ENCODE measurements at regions not wholly inside any gene's neighbourhood (a gene's known extent, or its start where the extent isn't known, plus 50 kb on each side); places are given as distances from the start of the nearest gene placed in this dataset.
A peak's percentile ranks its signal among the peaks of the same experiment; 100 is the strongest.

GRCh38 chr6:21780141-21780540 lies 186.6 kb downstream of the SOX4 start:
- TF ChIP-seq ELK1 (IDR thresholded peaks at IDR 0.05; ENCODE audit: borderline replicate concordance, low read depth, low read length) (no peak), RCOR1 (IDR thresholded peaks at IDR 0.05; ENCODE audit: insufficient replicate concordance, low read length) (no peak), BHLHE40 (IDR thresholded peaks at IDR 0.05; ENCODE audit: low read depth, low read length) (no peak), RAD21 (IDR thresholded peaks at IDR 0.05; ENCODE audit: low read length) (no peak), POLR2A (IDR thresholded peaks at IDR 0.05; ENCODE audit: low read depth, low read length) (no peak), MXI1 (IDR thresholded peaks at IDR 0.05; ENCODE audit: borderline replicate concordance, low read depth, low read length) (no peak), MAZ (IDR thresholded peaks at IDR 0.05; ENCODE audit: borderline replicate concordance, low read depth, low read length) (no peak)
- WGBS, 2 experiments (ENCODE audit: extremely low coverage in 2 of 2, insufficient read length in 1 of 2): 40% methylated on average over 1 of the region's 2 CpGs; no CpG with 5 or more reads in 1 of the 2 experiments

More at GRCh38 chr6:21780141-21780540, 186.6 kb downstream of the SOX4 start:
- Histone ChIP-seq H3K9me1 (ENCODE audit: insufficient read depth, low read length) (peaks cover 6% of the 10 kb centered on the region), H2BK120ac (ENCODE audit: low read depth, low read length) (no peak overlapping the region), H3K14ac (replicated peaks; ENCODE audit: low read depth, low read length) (no peak overlapping the region), H3K4me2 (ENCODE audit: low read depth, low read length) (no peak overlapping the region), H2AK5ac (ENCODE audit: low read depth, low read length) (peak overlapping the region; percentile 59; the same call in 1 of the 2 replicates), H4K20me1 (ENCODE audit: insufficient read depth, low read length) (no peaks in the 10 kb centered on the region), H3K56ac (ENCODE audit: extremely low read depth, insufficient read depth, low read length) (no peak overlapping the region), H4K91ac (ENCODE audit: insufficient read depth, low read depth, low read length) (no peak overlapping the region), H2AFZ (replicated peaks; ENCODE audit: low read length, poor library complexity) (no peak overlapping the region), H3K27me3 (ENCODE audit: control insufficient read depth, insufficient read depth, low read length) (no peaks in the 10 kb centered on the region), H3K9me3 (ENCODE audit: control insufficient read depth, insufficient read depth, low read length) (no peaks in the 10 kb centered on the region), H3K18ac (ENCODE audit: low read depth, low read length) (no peak overlapping the region), H3K36me3 (ENCODE audit: control insufficient read depth, insufficient read depth, low read length) (peaks cover 2% of the 10 kb centered on the region; the same call in 1 of the 2 replicates), H3K4ac (ENCODE audit: low read depth, low read length) (no peak overlapping the region; the same call in 1 of the 2 replicates), H3K4me1 (ENCODE audit: control insufficient read depth, insufficient read depth, low read length) (peaks cover 5% of the 10 kb centered on the region; the same call in 1 of the 2 replicates), H2BK15ac (ENCODE audit: low read depth, low read length) (no peak overlapping the region), H3K9ac (ENCODE audit: low read depth, low read length) (no peak overlapping the region), H3K23ac (ENCODE audit: low read depth, low read length) (no peak overlapping the region), H2AK9ac (replicated peaks; ENCODE audit: low read depth, low read length, poor library complexity) (no peak overlapping the region), H3K4me3 (ENCODE audit: insufficient read depth, low read depth, low read length) (no peak overlapping the region), H3K27ac (ENCODE audit: insufficient read depth, low read length) (no peak overlapping the region), H3K79me1 (ENCODE audit: low read depth in 1 of 2, low read length in 2 of 2) (no peaks in the 10 kb centered on the region), H4K8ac (ENCODE audit: low read depth in 2 of 2, low read length in 2 of 2) (no peak overlapping the region), H2BK5ac (ENCODE audit: low read depth, low read length, poor library complexity, severe bottlenecking) (no peak overlapping the region), H2BK20ac (ENCODE audit: low read depth, low read length) (no peak overlapping the region), H4K5ac (ENCODE audit: low read depth, low read length) (no peak overlapping the region)
- in situ Hi-C loops (cut with MboI; ENCODE audit: low sequenced_read_pairs) (no loop called here), dilution Hi-C loops (cut with HindIII; ENCODE audit: low sequenced_read_pairs, unreplicated experiment) (no loop called here), intact Hi-C loops (cut with micrococcal nuclease) (no loop called here)
- POLR2A ChIA-PET (ENCODE audit: unreplicated experiment): no interaction called here
- 0 out of 2 replicates have a peak, but pooled peaks have one; percentile 27 for ATAC-seq (ENCODE audit: low read depth)
- peak; percentile 40 for DNase-seq
- CTCF ChIA-PET: interaction anchor here (0.6 kb wide), 1 partner anchor 8 kb away, joined by 4 read pairs; no protein-coding TSS in a partner anchor
- BruUV-seq (replicated peaks): no TSS peak
